ENCODE measurements at regions not wholly inside any gene's neighbourhood (a gene's known extent, or its start where the extent isn't known, plus 50 kb on each side); places are given as distances from the start of the nearest gene placed in this dataset.

GRCh38 chr10:33804584-33804983 is 470.1 kb upstream of the NRP1 start:
- TF ChIP-seq CTCF (IDR thresholded peaks at IDR 0.05; ENCODE audit: control insufficient read depth, insufficient read depth, low read depth, low read length, missing control alignments), result no peak
- no peak overlapping the region for H3K4me3 ChIP-seq (ENCODE audit: control insufficient read depth, low read depth, low read length)
- no peak for DNase-seq (ENCODE audit: low read depth)

- no peak for TF ChIP-seq CTCF (IDR thresholded peaks at IDR 0.05; ENCODE audit: control insufficient read depth, insufficient read depth, low read depth, low read length, missing control alignments)
- no peak overlapping the region for H3K4me3 ChIP-seq (ENCODE audit: control insufficient read depth, low read depth, low read length)
- DNase-seq (ENCODE audit: low read depth), result no peak
These were observed 468.8 kb upstream of the NRP1 start for GRCh38 chr10:33803248-33803647.

GRCh38 chr10:33802566-33802965 is 468.1 kb upstream of the NRP1 start:
- H3K4me3 ChIP-seq (ENCODE audit: control insufficient read depth, low read depth, low read length), result no peak overlapping the region
- TF ChIP-seq CTCF (IDR thresholded peaks at IDR 0.05; ENCODE audit: control insufficient read depth, insufficient read depth, low read depth, low read length, missing control alignments), result no peak
- DNase-seq (ENCODE audit: low read depth), result no peak

- DNase-seq (ENCODE audit: low read depth), result no peak
- no peak for TF ChIP-seq CTCF (IDR thresholded peaks at IDR 0.05; ENCODE audit: control insufficient read depth, insufficient read depth, low read depth, low read length, missing control alignments)
- H3K4me3 ChIP-seq (ENCODE audit: control insufficient read depth, low read depth, low read length), result no peak overlapping the region
These were observed 467.2 kb upstream of the NRP1 start for GRCh38 chr10:33801705-33802104.

- no peak for DNase-seq (ENCODE audit: low read depth)
- no peak overlapping the region for H3K4me3 ChIP-seq (ENCODE audit: control insufficient read depth, low read depth, low read length)
- TF ChIP-seq CTCF (IDR thresholded peaks at IDR 0.05; ENCODE audit: control insufficient read depth, insufficient read depth, low read depth, low read length, missing control alignments), result no peak
These were observed 466.5 kb upstream of the NRP1 start for GRCh38 chr10:33800986-33801385.

- no peak overlapping the region for H3K4me3 ChIP-seq (ENCODE audit: control insufficient read depth, low read depth, low read length)
- no peak for TF ChIP-seq CTCF (IDR thresholded peaks at IDR 0.05; ENCODE audit: control insufficient read depth, insufficient read depth, low read depth, low read length, missing control alignments)
- no peak for DNase-seq (ENCODE audit: low read depth)
These were observed 466.1 kb upstream of the NRP1 start for GRCh38 chr10:33800545-33800944.

GRCh38 chr10:33799944-33800323 is 465.5 kb upstream of the NRP1 start:
- TF ChIP-seq CTCF (IDR thresholded peaks at IDR 0.05; ENCODE audit: control insufficient read depth, insufficient read depth, low read depth, low read length, missing control alignments), result no peak
- no peak for DNase-seq (ENCODE audit: low read depth)
- H3K4me3 ChIP-seq (ENCODE audit: control insufficient read depth, low read depth, low read length), result no peak overlapping the region

All from AG09309 (cell line).